Fibroblast of lung (primary cell): ENCODE measurements at regions not wholly inside any gene's neighbourhood (a gene's known extent, or its start where the extent isn't known, plus 50 kb on each side); places are given as distances from the start of the nearest gene placed in this dataset.

Experiments
- DNase-seq, 2 donors: peaks; one replicate each; pipeline versions ENCODE4 v3.0.0 to v3.0.0-alpha.2; 2010; ENCODE audit warnings: low read depth in 2 of 2
- H2AFZ ChIP-seq: 2 replicates; pipeline ENCODE4 v1.5.1; 2012; ENCODE audit warnings: low read length, control low read depth, inconsistent platforms
- H3K27ac ChIP-seq: 2 replicates; pipeline ENCODE4 v1.5.1; 2011; ENCODE audit warnings: low read length, control low read depth; ENCODE audit not compliant: insufficient read depth
- H3K27me3 ChIP-seq: 2 replicates; pipeline ENCODE4 v1.5.1; 2011; ENCODE audit warnings: mild to moderate bottlenecking, low read length; ENCODE audit not compliant: control insufficient read depth, insufficient read depth
- H3K36me3 ChIP-seq: 2 replicates; pipeline ENCODE4 v1.5.1; 2011; ENCODE audit warnings: low read length; ENCODE audit not compliant: control insufficient read depth, insufficient read depth
- H3K4me1 ChIP-seq: 2 replicates; pipeline ENCODE4 v1.5.1; 2011; ENCODE audit warnings: low read length; ENCODE audit not compliant: control insufficient read depth, insufficient read depth; ENCODE audit errors: extremely low read depth
- H3K4me2 ChIP-seq: 2 replicates; pipeline ENCODE4 v1.5.1; 2011; ENCODE audit warnings: low read length, control low read depth; ENCODE audit not compliant: insufficient read depth; ENCODE audit errors: extremely low read depth
- H3K4me3 ChIP-seq, 4 experiments: fragments of 200-600 bp in 1 of 4; sonication (generic) in 1 of 4; replicated peaks in 1 of 4; 2 replicates each; pipeline ENCODE4 v1.5.1; 2011 to 2016; ENCODE audit warnings: low read length in 4 of 4, low read depth in 3 of 4, mild to moderate bottlenecking in 3 of 4, control low read depth in 2 of 4, inconsistent platforms in 1 of 4, mixed read lengths in 1 of 4; ENCODE audit not compliant: insufficient read depth in 1 of 4; ENCODE audit errors: control extremely low read depth in 1 of 4
- H3K79me2 ChIP-seq: 2 replicates; pipeline ENCODE4 v1.5.1; 2012; ENCODE audit warnings: mild to moderate bottlenecking, low read length, inconsistent platforms; ENCODE audit not compliant: control insufficient read depth, insufficient read depth
- H3K9ac ChIP-seq: 2 replicates; pipeline ENCODE4 v1.5.1; 2011; ENCODE audit warnings: mild to moderate bottlenecking, low read length, control low read depth; ENCODE audit not compliant: insufficient read depth
- H3K9me3 ChIP-seq: 2 replicates; pipeline ENCODE4 v1.5.1; 2012; ENCODE audit warnings: low read depth, low read length; ENCODE audit not compliant: control insufficient read depth, insufficient read depth
- H4K20me1 ChIP-seq: 2 replicates; pipeline ENCODE4 v1.5.1; 2011; ENCODE audit warnings: low read length; ENCODE audit not compliant: control insufficient read depth, insufficient read depth; ENCODE audit errors: extremely low read depth
- EZH2 ChIP-seq: IDR thresholded peaks from 2 replicates; pipeline ENCODE4 v1.5.1; 2012; ENCODE audit warnings: low read length, control low read depth, mild to moderate bottlenecking; ENCODE audit errors: missing control alignments
- TF ChIP-seq, protein P1 (sequence below), 2 donors: IDR thresholded peaks in 1 of 2; conservative IDR thresholded peaks in 1 of 2; 1 replicate in 1 of 2; 2 replicates in 1 of 2; pipeline ENCODE4 v1.5.1; 2011 to 2012; ENCODE audit warnings: low read length in 2 of 2, control low read depth in 1 of 2, inconsistent platforms in 1 of 2, low read depth in 1 of 2, mild to moderate bottlenecking in 1 of 2

DNA sequence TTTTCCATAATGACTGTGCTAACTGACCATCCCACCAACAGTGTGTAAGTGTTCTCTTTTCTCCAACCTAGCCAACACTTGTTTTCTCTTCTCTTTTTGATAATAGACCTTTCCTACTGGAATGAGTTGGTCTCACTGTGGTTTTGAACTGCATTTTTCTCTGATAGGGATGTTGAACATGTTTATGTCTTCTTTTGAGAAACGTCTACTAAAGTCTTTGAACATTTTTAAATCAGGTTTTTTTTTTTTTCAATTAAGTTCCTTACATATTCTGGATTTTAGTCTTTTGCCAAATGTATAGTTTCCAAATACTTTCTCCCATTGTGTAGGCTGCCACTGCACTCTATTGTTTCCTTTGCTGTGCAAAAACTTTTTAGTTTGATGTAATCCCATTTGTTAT lies 405.5 kb upstream of the FIGN start:
- no peaks in the 10 kb centered on the region for H3K79me2 ChIP-seq
- H3K9ac ChIP-seq = no peak overlapping the region
- H4K20me1 ChIP-seq = no peaks in the 10 kb centered on the region
- TF ChIP-seq, protein P1, sequence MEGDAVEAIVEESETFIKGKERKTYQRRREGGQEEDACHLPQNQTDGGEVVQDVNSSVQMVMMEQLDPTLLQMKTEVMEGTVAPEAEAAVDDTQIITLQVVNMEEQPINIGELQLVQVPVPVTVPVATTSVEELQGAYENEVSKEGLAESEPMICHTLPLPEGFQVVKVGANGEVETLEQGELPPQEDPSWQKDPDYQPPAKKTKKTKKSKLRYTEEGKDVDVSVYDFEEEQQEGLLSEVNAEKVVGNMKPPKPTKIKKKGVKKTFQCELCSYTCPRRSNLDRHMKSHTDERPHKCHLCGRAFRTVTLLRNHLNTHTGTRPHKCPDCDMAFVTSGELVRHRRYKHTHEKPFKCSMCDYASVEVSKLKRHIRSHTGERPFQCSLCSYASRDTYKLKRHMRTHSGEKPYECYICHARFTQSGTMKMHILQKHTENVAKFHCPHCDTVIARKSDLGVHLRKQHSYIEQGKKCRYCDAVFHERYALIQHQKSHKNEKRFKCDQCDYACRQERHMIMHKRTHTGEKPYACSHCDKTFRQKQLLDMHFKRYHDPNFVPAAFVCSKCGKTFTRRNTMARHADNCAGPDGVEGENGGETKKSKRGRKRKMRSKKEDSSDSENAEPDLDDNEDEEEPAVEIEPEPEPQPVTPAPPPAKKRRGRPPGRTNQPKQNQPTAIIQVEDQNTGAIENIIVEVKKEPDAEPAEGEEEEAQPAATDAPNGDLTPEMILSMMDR (conservative IDR thresholded peaks at IDR 0.05 in 1 of 2, IDR thresholded peaks at IDR 0.05 in 1 of 2; ENCODE audit: low read depth in 1 of 2, low read length in 2 of 2) = no peak
- TF ChIP-seq EZH2 = no peak
- H3K36me3 ChIP-seq = no peaks in the 10 kb centered on the region
- no peak overlapping the region for H3K27ac ChIP-seq
- no peaks in the 10 kb centered on the region for H3K27me3 ChIP-seq
- DNase-seq = peak in 1 of 2 donors; percentile 71
- H3K4me1 ChIP-seq = peaks cover 2% of the 10 kb centered on the region
- H3K4me2 ChIP-seq = no peak overlapping the region
- H3K9me3 ChIP-seq = no peaks in the 10 kb centered on the region
- no peak overlapping the region for H3K4me3 ChIP-seq
- no peak overlapping the region for H2AFZ ChIP-seq

DNA sequence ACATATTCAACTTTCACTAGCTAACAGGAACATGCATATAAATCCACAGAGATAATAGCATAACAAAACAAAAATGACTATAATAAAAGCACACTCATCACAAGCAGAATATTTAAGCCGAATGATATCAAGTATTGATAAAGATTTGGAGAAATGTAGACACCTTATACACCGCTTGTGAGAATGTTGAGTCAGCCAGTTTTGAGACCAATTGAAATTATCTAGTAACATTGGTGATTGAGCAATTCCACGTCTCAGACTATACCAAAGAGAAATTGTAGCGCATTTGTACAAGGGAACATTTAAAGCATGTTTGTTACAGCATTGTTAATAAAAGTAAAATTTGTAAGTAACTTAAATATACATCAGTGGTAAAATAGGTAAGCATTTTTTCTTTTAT lies 402.9 kb upstream of the FIGN start:
- no peaks in the 10 kb centered on the region for H3K79me2 ChIP-seq
- no peaks in the 10 kb centered on the region for H3K27me3 ChIP-seq
- no peak overlapping the region for H3K4me2 ChIP-seq
- no peak overlapping the region for H3K4me3 ChIP-seq
- H3K9me3 ChIP-seq = no peaks in the 10 kb centered on the region
- H3K36me3 ChIP-seq = no peaks in the 10 kb centered on the region
- no peak overlapping the region for H3K9ac ChIP-seq
- no peaks in the 10 kb centered on the region for H3K4me1 ChIP-seq
- H2AFZ ChIP-seq = no peak overlapping the region
- H4K20me1 ChIP-seq = no peaks in the 10 kb centered on the region
- H3K27ac ChIP-seq = no peak overlapping the region
- TF ChIP-seq, protein P1 (conservative IDR thresholded peaks at IDR 0.05 in 1 of 2, IDR thresholded peaks at IDR 0.05 in 1 of 2; ENCODE audit: low read depth in 1 of 2, low read length in 2 of 2) = no peak
- TF ChIP-seq EZH2 = no peak
- no peak for DNase-seq

DNA sequence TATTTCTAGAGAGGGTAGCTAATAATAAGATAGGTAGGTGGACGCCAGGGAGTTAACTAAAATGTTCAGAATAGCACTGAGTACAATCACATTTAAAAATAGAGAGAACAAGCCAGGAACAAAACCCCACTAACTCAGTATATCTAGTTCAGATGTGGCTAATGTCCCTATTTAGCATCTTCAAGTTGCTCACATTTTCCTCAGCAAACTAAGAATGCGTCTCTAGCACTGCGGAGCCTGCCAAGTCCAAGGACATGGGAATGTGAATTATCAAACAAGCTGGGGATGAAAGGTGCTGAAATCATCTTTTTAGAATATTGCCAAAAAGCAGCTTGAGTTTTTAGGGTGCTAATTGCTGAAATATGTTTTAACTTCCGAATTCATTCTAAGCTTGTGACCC lies 398.5 kb upstream of the FIGN start:
- DNase-seq = peak in 1 of 2 donors; percentile 14

More for the DNA sequence above, 398.5 kb upstream of the FIGN start:
- H3K36me3 ChIP-seq = no peaks in the 10 kb centered on the region
- no peak overlapping the region for H3K4me2 ChIP-seq
- H3K27me3 ChIP-seq = no peaks in the 10 kb centered on the region
- no peaks in the 10 kb centered on the region for H3K4me1 ChIP-seq
- no peaks in the 10 kb centered on the region for H3K79me2 ChIP-seq
- no peak overlapping the region for H3K4me3 ChIP-seq
- no peak for TF ChIP-seq EZH2
- TF ChIP-seq, protein P1 (conservative IDR thresholded peaks at IDR 0.05 in 1 of 2, IDR thresholded peaks at IDR 0.05 in 1 of 2; ENCODE audit: low read depth in 1 of 2, low read length in 2 of 2) = no peak
- no peak overlapping the region for H3K27ac ChIP-seq
- no peaks in the 10 kb centered on the region for H3K9me3 ChIP-seq
- H4K20me1 ChIP-seq = no peaks in the 10 kb centered on the region
- H2AFZ ChIP-seq = no peak overlapping the region
- H3K9ac ChIP-seq = no peak overlapping the region
